GM19328 (cell line): ENCODE measurements at regions not wholly inside any gene's neighbourhood (a gene's known extent, or its start where the extent isn't known, plus 50 kb on each side); places are given as distances from the start of the nearest gene placed in this dataset.
"Not testable (repeated sequence)": the region's sequence is repeated elsewhere in the genome, so short reads cannot be mapped to it uniquely, and the experiment has no call there.

ENCODE experiments used
- ATAC-seq: cut with Tn5 transposase; IDR thresholded peaks from one replicate; pipeline ENCODE4 v1.9.1; 2021; ENCODE audit warnings: mild to moderate bottlenecking, moderate library complexity; ENCODE audit not compliant: unreplicated experiment

DNA sequence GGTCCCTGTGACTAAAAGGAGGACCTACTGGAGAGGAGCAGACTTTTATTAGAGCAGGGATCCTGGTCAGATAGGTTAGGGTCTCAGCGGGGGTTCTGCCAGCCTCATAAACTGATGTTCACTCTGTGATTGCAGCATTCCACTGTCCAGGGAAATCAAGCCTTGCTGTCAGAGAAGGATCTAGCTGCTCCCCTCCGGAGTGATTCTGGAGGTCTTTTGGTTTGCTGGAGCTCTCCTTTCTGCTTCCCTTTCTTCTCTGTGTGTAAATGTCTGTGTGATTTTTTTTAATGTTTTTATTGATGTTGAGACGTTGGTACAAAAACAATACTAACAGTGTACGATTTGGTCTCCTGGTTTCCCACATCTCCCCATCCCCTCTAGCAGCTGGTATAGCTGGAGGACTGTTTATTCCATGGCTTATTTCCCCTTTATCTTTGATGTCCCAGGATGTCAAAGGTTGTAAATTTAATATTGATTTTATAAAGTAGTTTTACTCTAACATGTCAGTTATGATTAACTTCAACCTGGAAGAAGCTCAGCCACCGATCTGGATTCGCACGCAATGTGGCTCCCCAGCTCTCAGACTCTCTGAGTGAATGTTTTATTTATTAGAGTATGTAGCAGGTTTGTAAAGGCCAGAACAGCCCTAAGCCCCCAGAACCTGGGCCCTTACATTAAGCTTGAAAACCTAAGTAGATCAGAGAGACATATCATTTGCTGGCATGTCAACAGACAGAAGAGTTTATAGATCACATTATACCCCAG, 202.3 kb upstream of the G2E3 start:
- no peak for ATAC-seq

DNA sequence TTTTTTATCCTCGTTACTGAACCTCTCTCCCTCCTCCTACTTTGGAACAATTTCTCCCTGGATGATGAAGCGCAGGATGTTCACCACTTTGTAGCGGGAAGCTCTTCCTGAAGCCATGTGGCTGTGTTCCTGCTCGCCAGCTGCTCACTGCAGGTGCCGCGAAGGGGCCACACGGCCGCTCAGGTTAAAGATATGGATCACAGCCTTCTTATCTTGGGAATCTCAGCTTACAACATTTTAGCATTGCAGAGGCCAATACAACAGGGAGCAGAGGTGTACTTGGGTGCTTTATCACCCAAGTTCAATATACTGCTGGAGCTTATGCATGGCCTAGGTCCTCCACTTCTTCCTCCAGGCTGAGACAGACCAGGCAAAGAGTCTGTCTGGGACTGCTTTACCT, 201.2 kb upstream of the G2E3 start:
- ATAC-seq: no peak

DNA sequence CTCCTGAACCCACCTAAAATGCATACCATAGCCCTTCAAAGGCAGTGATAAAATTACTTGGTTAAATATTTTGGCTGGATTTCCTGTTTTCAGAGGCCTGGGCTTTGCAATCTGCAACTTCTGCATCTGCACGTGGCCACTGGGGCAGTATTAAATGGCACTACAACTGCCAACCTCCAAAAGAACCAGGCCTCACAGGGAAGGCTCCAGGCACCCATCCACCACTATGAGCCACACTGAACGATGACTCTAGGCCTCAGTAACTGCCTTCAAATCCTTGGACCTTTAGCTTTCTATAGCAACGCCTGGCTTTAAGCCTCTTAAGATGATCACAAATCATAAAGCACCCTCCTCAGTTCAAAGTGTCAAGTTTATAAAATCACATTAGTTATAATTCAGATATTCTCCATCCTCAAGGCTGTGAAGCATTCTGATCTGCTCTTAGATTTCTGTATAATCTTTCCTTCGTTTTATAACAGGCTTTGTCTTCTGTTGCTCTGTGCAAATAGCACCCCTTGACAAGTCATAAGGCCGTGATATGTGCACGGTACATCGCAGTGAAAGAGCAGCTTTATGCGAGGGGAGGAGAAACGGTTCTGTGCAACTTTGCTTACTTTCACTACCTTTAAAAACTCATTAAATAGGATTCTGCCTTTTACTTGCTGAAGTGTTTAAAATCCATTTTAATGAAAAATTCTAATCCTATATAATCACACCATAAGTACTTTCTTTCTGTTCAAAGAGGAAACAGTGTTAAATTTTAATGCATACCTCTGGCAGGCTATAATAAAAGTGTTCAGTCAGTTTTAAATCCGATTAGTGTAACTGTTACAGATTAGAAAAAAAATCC, 196.4 kb upstream of the G2E3 start:
- no peak for ATAC-seq

- ATAC-seq: not testable (repeated sequence)
These were observed 195.6 kb upstream of the G2E3 start for GRCh38 chr14:30363219-30363880.

- ATAC-seq: no peak
These were observed 189.3 kb upstream of the G2E3 start for GRCh38 chr14:30369502-30370180.

DNA sequence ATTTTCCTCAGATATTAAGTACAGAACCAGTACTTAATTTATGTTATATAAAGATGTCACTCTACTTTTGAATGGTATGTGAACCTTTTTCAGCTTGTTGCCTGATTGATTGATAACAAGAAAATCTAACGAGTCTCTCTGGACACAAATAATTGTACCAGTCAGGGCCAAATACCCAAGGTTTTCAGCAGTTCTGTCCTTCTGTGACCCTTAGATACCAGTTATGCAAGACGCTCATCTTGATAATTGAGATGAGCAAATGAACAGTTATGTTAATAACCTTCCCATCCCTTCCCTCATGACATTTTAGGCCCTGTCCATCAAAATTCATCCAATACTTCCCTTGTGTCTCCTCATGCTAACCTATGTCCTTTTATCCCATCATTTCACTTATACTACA, 185.9 kb upstream of the G2E3 start:
- ATAC-seq: no peak

- no peak for ATAC-seq
These were observed 185.4 kb upstream of the G2E3 start for GRCh38 chr14:30373526-30373925.

GRCh38 chr14:30375296-30375892, 183.6 kb upstream of the G2E3 start:
- ATAC-seq: peak; percentile 97

GRCh38 chr14:30381861-30382480, 177.0 kb upstream of the G2E3 start:
- no peak for ATAC-seq

DNA sequence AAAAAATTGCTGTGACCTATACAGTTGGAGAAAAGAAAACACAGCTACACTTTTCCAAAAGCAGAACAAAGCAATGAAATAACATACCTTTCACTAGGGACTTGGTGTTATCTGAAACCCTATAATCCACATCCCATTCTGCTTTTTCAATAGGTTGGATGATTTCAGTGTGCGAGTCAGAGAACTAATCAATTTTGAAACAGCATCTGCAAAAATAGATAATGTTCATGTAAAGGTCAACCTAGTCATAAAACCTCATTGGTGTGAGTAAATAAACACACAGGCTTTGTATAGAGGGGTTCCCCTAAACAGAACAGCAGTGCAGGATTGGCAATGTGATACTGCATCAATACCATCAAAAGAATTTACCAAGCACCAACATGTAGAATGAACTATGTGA, 173.0 kb upstream of the G2E3 start:
- no peak for ATAC-seq

- no peak for ATAC-seq
These were observed 171.1 kb upstream of the G2E3 start for GRCh38 chr14:30387871-30388270.

DNA sequence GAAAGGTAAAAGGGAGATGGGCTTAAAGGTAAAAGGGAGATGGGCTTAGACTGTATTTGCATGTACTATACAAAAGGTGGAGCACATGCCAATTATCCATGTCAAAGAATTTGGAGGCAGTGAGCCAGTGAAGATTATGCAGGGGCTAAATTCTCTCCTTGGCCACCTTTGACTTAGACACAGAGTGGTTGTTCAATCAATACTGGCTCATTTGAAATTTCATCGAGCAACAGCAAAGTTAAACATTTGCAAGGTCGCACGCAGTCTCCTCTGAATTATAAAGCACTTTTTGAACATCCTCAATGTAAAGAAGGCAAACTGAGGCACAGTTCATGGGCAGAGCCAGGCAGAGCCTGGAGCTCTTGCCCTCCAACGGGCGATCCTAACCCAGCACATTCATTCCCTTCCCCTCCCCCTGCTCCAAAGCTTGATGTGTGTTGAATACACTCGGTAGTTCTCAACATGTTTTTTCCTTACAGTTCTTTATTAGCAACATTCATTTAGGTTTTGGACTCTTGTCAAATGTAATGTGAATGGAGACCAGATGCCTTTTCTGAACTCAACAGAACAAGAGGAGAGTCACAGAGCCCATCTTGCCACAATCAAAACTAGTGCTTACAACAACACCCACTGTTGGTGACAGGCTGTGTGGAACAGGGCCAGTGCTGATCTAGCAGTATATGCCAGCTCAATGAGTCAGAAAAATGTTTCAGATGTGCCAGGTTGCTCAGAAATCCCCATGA, 169.7 kb upstream of the G2E3 start:
- ATAC-seq: no peak

GRCh38 chr14:30389877-30390385, 169.0 kb upstream of the G2E3 start:
- no peak for ATAC-seq

DNA sequence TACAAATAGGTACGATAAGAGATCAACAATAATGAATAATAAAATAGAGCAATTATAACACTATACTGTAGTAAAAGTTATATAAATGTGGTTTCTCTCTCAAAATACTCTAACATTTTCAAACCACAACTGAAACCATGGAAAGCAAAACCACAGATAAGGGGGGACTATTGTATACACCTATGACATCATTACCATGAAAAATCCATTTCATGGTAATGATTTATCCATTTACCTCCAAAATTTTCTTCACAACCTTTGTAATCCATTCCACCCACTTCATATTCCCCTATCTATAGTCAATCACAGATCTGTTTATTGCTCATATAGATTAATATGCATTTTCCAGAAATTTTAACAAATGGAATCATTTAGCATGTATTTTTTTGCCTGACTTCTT, 163.9 kb upstream of the G2E3 start:
- ATAC-seq: no peak

GRCh38 chr14:30402846-30403245, 156.1 kb upstream of the G2E3 start:
- ATAC-seq: no peak

DNA sequence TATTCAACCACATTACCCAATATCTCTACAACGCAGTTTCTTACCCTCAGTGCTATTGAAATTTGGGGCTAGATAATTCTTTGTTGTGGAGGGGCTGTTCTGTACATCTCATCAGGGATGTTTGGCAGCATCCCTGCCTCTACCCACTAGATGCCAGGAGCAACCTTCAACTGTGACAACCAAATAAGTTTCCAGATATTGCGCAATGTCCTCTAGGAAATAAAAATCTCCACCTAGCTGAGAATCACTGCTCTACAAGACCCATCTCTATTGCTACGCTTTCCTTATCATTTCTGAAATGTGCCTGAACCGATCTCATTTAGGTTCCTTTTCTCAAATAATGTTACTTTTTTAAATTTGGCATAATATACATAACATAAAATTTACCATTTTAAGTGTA, 155.2 kb upstream of the G2E3 start:
- ATAC-seq: no peak

GRCh38 chr14:30409508-30410015, 149.4 kb upstream of the G2E3 start:
- ATAC-seq: not testable (repeated sequence)

- no peak for ATAC-seq
These were observed 148.0 kb upstream of the G2E3 start for GRCh38 chr14:30410986-30411385.

DNA sequence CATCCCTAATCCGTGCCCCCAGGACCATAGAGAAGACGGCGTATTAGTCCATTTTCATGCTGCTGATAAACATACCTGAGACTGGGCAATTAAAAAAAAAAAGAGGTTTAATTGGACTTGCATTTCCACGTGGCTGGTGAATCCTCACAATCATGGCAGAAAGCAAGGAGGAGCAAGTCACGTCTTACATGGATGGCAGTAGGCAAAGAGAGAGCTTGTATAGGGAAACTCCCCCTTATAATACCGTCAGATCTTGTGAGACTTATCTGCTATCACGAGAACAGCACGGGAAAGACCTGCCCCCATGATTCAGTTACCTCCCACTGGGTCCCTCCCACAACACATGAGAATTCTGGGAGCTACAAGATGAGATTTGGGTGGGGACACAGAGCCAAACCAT, 145.8 kb upstream of the G2E3 start:
- not testable (repeated sequence) for ATAC-seq
